ENCODE measurements at regions not wholly inside any gene's neighbourhood (a gene's known extent, or its start where the extent isn't known, plus 50 kb on each side); places are given as distances from the start of the nearest gene placed in this dataset.

DNA sequence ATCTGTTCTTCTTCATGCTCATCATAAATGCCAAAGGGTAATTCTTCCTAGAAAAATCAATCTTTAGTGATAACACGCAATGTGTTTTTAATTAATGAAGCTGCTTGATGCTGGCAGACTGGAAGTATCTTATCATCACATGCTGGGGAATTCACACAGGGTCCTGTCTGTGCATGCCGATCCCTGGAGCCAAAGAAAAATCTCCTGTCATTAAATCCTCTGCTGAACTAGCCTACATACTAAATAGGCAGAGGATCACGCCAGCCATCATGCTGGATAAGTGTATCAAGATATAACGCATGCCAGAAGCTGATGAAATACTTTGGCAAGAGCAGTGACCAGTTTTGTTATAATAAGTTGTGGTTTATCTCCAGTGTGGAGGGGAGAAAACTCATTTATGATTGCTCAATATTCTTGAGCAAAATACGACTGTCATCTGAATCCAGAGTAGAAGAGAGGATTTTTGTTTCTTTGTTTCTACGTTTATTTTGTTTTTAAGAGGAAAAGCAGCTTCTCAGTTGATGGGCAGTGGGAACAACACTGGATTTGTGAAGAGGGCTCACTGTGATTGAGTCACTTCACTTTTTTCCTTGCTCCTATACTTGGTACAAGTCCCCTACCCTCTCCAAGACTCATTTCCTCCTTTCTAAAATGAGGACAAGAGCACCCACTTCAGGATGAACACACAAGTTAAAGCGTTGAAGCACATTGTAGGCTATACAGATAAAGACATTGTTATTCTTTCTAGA lies 649.1 kb downstream of the TNS3 start:
- WGBS, 2 donors: 42 to 43% methylated on average over 7 of the region's 7 CpGs
- Histone ChIP-seq H3K9me3 (no peaks in the 10 kb centered on the region), H3K27me3 (no peaks in the 10 kb centered on the region), H3K4me3 (no peak overlapping the region), H3K27ac (peak overlapping the region in 2 of 4 donors; percentile 77 to 78), H3K4me1 (peaks cover 0 to 21% (median 14%) of the 10 kb centered on the region in 4 donors), H3K36me3 (no peaks in the 10 kb centered on the region)
- TF ChIP-seq EP300 (IDR thresholded peaks at IDR 0.05) (peak in 1 of 2 donors; percentile 62), POLR2A (IDR thresholded peaks at IDR 0.05) (no peak)
- TF ChIP-seq, protein P1, sequence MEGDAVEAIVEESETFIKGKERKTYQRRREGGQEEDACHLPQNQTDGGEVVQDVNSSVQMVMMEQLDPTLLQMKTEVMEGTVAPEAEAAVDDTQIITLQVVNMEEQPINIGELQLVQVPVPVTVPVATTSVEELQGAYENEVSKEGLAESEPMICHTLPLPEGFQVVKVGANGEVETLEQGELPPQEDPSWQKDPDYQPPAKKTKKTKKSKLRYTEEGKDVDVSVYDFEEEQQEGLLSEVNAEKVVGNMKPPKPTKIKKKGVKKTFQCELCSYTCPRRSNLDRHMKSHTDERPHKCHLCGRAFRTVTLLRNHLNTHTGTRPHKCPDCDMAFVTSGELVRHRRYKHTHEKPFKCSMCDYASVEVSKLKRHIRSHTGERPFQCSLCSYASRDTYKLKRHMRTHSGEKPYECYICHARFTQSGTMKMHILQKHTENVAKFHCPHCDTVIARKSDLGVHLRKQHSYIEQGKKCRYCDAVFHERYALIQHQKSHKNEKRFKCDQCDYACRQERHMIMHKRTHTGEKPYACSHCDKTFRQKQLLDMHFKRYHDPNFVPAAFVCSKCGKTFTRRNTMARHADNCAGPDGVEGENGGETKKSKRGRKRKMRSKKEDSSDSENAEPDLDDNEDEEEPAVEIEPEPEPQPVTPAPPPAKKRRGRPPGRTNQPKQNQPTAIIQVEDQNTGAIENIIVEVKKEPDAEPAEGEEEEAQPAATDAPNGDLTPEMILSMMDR (IDR thresholded peaks at IDR 0.05): peak in 1 of 5 experiments; percentile 14
- DNase-seq (ENCODE audit: low spot score in 2 of 2): peak in 1 of 2 donors; percentile 85

DNA sequence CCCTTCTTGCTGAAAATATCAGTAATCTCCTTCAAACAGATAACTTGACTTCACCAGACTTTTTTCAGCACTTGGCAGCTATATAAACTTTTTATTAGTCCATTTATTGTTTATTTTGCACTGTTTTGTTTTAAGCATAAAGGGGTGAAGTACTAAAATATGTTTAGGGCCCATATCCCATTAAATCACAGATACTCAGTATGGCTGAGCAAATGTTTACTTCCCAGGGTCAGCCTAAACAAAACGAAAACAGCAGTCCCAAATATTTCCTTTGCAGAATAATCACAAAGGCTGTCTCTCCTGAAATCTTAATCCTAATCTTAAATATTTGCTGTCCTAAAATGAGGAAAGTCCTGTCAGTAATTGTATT lies 649.6 kb downstream of the TNS3 start:
- no peak for DNase-seq (ENCODE audit: low spot score in 2 of 2)
- H3K27ac ChIP-seq: no peak overlapping the region
- H3K9me3 ChIP-seq: no peaks in the 10 kb centered on the region
- no peaks in the 10 kb centered on the region for H3K27me3 ChIP-seq
- no peak overlapping the region for H3K4me3 ChIP-seq
- 29 to 54% methylated on average over 1 of the region's 1 CpG for WGBS, 2 donors
- H3K4me1 ChIP-seq: peaks cover 0 to 21% (median 14%) of the 10 kb centered on the region in 4 donors
- no peak for TF ChIP-seq EP300 (IDR thresholded peaks at IDR 0.05)
- TF ChIP-seq, protein P1 (IDR thresholded peaks at IDR 0.05): no peak
- H3K36me3 ChIP-seq: no peaks in the 10 kb centered on the region

DNA sequence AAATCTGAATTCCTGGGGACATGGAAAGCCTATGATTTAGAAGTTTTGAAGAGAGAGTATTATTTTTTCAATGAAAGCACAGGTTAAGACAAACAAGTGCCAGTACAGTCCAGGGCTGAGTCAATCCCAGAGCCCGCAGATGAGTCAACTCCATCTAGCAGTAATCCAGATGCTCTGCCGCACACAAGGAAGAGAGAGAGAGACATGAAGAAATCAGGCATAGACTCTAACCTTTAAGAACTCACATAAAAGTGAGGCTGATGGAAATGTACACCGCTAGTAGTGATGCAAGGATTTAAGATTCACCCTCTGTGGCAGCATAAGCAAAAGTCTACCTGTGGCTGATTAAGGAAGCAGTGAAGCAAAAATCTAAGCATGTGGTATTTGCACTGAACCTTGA lies 651.5 kb downstream of the TNS3 start:
- Histone ChIP-seq H3K27me3 (no peaks in the 10 kb centered on the region), H3K36me3 (no peaks in the 10 kb centered on the region), H3K9me3 (no peaks in the 10 kb centered on the region), H3K27ac (no peak overlapping the region), H3K4me1 (peaks cover 0 to 21% (median 14%) of the 10 kb centered on the region in 4 donors), H3K4me3 (no peak overlapping the region)
- DNase-seq (ENCODE audit: low spot score in 2 of 2): peak in 1 of 2 donors; percentile 48
- TF ChIP-seq EP300 (IDR thresholded peaks at IDR 0.05): no peak
- no peak for TF ChIP-seq POLR2A (IDR thresholded peaks at IDR 0.05)
- TF ChIP-seq, protein P1 (IDR thresholded peaks at IDR 0.05): no peak
- WGBS, 2 donors: 73 to 90% methylated on average over 3 of the region's 3 CpGs

DNA sequence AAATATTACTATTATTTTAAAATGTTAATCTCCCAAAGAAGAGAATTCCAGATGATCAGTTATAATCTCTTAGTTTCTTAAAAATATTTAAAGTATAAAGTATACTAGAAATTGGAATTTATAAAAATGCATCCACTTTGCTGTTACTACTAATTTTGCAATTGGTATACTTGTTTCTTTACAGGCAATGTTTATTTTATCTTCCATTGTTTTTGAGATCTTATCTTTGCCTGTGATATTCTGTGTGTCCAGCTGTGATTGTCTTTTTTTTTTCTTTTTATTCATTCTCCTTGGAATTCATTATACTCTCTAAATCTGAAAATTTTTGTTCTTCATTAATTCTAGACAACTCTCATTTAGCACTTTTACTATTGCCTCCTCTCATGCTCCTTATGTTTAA lies 652.6 kb downstream of the TNS3 start:
- no peak overlapping the region for H3K4me3 ChIP-seq
- peaks cover 0 to 20% (median 11%) of the 10 kb centered on the region in 4 donors for H3K4me1 ChIP-seq
- DNase-seq (ENCODE audit: low spot score in 2 of 2): no peak
- no peaks in the 10 kb centered on the region for H3K27me3 ChIP-seq
- no peak overlapping the region for H3K27ac ChIP-seq
- TF ChIP-seq, protein P1 (IDR thresholded peaks at IDR 0.05): no peak
- TF ChIP-seq EP300 (IDR thresholded peaks at IDR 0.05): no peak
- no peak for TF ChIP-seq POLR2A (IDR thresholded peaks at IDR 0.05)
- H3K9me3 ChIP-seq: no peaks in the 10 kb centered on the region
- H3K36me3 ChIP-seq: no peaks in the 10 kb centered on the region

DNA sequence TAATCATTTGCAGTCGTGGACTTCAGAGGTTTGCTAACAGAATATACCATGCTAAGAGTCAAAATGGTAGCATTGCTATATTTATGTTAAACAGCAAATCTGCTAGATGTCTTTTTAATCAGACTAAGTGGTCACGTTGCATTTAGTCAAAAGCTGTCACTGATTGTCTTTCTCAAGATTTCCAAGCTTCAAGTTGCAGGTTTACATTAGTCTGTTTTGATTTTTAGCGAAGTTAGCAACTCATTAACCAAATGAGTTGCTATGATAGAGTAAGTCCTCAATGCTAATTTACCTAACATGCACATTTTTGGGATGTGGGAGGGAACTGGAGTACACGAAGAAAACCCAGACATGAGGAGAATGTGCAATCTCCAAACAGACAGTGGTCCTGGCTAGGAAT lies 653.2 kb downstream of the TNS3 start:
- Histone ChIP-seq H3K4me1 (peaks cover 0 to 14% (median 6%) of the 10 kb centered on the region in 4 donors), H3K4me3 (no peak overlapping the region), H3K9me3 (no peaks in the 10 kb centered on the region), H3K27ac (no peak overlapping the region), H3K36me3 (no peaks in the 10 kb centered on the region), H3K27me3 (no peaks in the 10 kb centered on the region)
- TF ChIP-seq, protein P1 (IDR thresholded peaks at IDR 0.05): no peak
- TF ChIP-seq POLR2A (IDR thresholded peaks at IDR 0.05): no peak
- no peak for TF ChIP-seq EP300 (IDR thresholded peaks at IDR 0.05)
- WGBS, 2 donors: 57 to 70% methylated on average over 4 of the region's 4 CpGs
- no peak for DNase-seq (ENCODE audit: low spot score in 2 of 2)
